NCI-H1105 treated with DMSO at 0.1 percent for 48 hours (cell line): ENCODE measurements at regions not wholly inside any gene's neighbourhood (a gene's known extent, or its start where the extent isn't known, plus 50 kb on each side); places are given as distances from the start of the nearest gene placed in this dataset.
"Not testable (repeated sequence)": the region's sequence is repeated elsewhere in the genome, so short reads cannot be mapped to it uniquely, and the experiment has no call there.

Experiments
- DNase-seq: peaks from one replicate; lab custom pipeline; 2025; lab: John Stamatoyannopoulos, UW

GRCh38 chr12:58069268-58069963, 128.0 kb downstream of the ATP23 start:
- no peak for DNase-seq

- no peak for DNase-seq
Measured at GRCh38 chr12:58071994-58072393, 130.6 kb downstream of the ATP23 start.

- DNase-seq = no peak
Measured at GRCh38 chr12:58074259-58074658, 132.9 kb downstream of the ATP23 start.

GRCh38 chr12:58079806-58080205, 138.4 kb downstream of the ATP23 start:
- no peak for DNase-seq

GRCh38 chr12:58081488-58081887, 140.1 kb downstream of the ATP23 start:
- peak; percentile 47 for DNase-seq

- DNase-seq = no peak
Measured at GRCh38 chr12:58082996-58083395, 141.6 kb downstream of the ATP23 start.

GRCh38 chr12:58086006-58086405, 144.6 kb downstream of the ATP23 start:
- DNase-seq = no peak

GRCh38 chr12:58086930-58087329, 145.6 kb downstream of the ATP23 start:
- no peak for DNase-seq

- DNase-seq = no peak
Measured at GRCh38 chr12:58087423-58088127, 146.2 kb downstream of the ATP23 start.

- DNase-seq = no peak
Measured at GRCh38 chr12:58089588-58089987, 148.2 kb downstream of the ATP23 start.

- no peak for DNase-seq
Measured at GRCh38 chr12:58090685-58091084, 149.3 kb downstream of the ATP23 start.

GRCh38 chr12:58095002-58095401, 153.6 kb downstream of the ATP23 start:
- no peak for DNase-seq

GRCh38 chr12:58097741-58098140, 156.4 kb downstream of the ATP23 start:
- no peak for DNase-seq

- DNase-seq = no peak
Measured at GRCh38 chr12:58099476-58099875, 158.1 kb downstream of the ATP23 start.

- no peak for DNase-seq
Measured at GRCh38 chr12:58104351-58104755, 163.0 kb downstream of the ATP23 start.

- no peak for DNase-seq
Measured at GRCh38 chr12:58105225-58106119, 164.1 kb downstream of the ATP23 start.

- DNase-seq = no peak
Measured at GRCh38 chr12:58106195-58106594, 164.8 kb downstream of the ATP23 start.

GRCh38 chr12:58117201-58117600, 175.8 kb downstream of the ATP23 start:
- DNase-seq = no peak

GRCh38 chr12:58117667-58118066, 176.3 kb downstream of the ATP23 start:
- DNase-seq = no peak

- not testable (repeated sequence) for DNase-seq
Measured at GRCh38 chr12:58125761-58126160, 184.4 kb downstream of the ATP23 start.

- DNase-seq = no peak
Measured at GRCh38 chr12:58131986-58132755, 190.8 kb downstream of the ATP23 start.

GRCh38 chr12:58138424-58138823, 197.1 kb downstream of the ATP23 start:
- no peak for DNase-seq
